OCI-LY3 (cell line): ENCODE measurements at regions not wholly inside any gene's neighbourhood (a gene's known extent, or its start where the extent isn't known, plus 50 kb on each side); places are given as distances from the start of the nearest gene placed in this dataset.

Source experiments
- CTCF ChIP-seq: fragments of 200-600, 300-600 bp; sonication (generic); IDR thresholded peaks from 2 replicates; pipeline ENCODE4 v1.5.1; 2014; ENCODE audit warnings: antibody characterized with exemption, low read length, low read depth
- EZH2phosphoT487 ChIP-seq: fragments of 200-600 bp; shearing (Covaris generic); IDR thresholded peaks from 2 replicates; pipeline ENCODE4 v1.6.1; 2018; ENCODE audit warnings: antibody characterized with exemption, mixed run types, low read depth

GRCh38 chr18:37666991-37667390, 101.4 kb upstream of the CELF4 start:
- TF ChIP-seq EZH2phosphoT487, result no peak
- TF ChIP-seq CTCF, result no peak
